GM23248 (cell line): ENCODE measurements at regions not wholly inside any gene's neighbourhood (a gene's known extent, or its start where the extent isn't known, plus 50 kb on each side); places are given as distances from the start of the nearest gene placed in this dataset.

Source experiments
- EZH2 ChIP-seq: fragments of 200-600 bp; sonication (generic); IDR thresholded peaks from 2 replicates; pipeline ENCODE4 v1.6.1; 2018; ENCODE audit warnings: antibody characterized with exemption, mild to moderate bottlenecking; ENCODE audit not compliant: insufficient read depth, poor library complexity, severe bottlenecking
- EZH2phosphoT487 ChIP-seq: fragments of 200-600 bp; sonication (generic); IDR thresholded peaks from 2 replicates; pipeline ENCODE4 v1.6.1; 2018; ENCODE audit warnings: antibody characterized with exemption, moderate library complexity, mild to moderate bottlenecking, low read depth; ENCODE audit not compliant: insufficient read depth

GRCh38 chr9:107858260-107858659, 368.7 kb upstream of the KLF4 start:
- TF ChIP-seq EZH2 = no peak
- TF ChIP-seq EZH2phosphoT487 = no peak
